Epithelial cell of esophagus (primary cell): ENCODE measurements at regions not wholly inside any gene's neighbourhood (a gene's known extent, or its start where the extent isn't known, plus 50 kb on each side); places are given as distances from the start of the nearest gene placed in this dataset.

Experiments used
- DNase-seq: peaks from one replicate; pipeline ENCODE4 v3.0.0; 2010; ENCODE audit warnings: low read depth
- H3K4me3 ChIP-seq: 2 replicates; pipeline ENCODE4 v1.5.1; 2011; ENCODE audit warnings: mild to moderate bottlenecking, low read length, control low read depth
- TF ChIP-seq, protein P1 (sequence below): IDR thresholded peaks from 2 replicates; pipeline ENCODE4 v1.5.1; 2011; ENCODE audit warnings: low read depth, mild to moderate bottlenecking, low read length, control low read depth, inconsistent platforms; ENCODE audit not compliant: insufficient read depth; ENCODE audit errors: missing control alignments

DNA sequence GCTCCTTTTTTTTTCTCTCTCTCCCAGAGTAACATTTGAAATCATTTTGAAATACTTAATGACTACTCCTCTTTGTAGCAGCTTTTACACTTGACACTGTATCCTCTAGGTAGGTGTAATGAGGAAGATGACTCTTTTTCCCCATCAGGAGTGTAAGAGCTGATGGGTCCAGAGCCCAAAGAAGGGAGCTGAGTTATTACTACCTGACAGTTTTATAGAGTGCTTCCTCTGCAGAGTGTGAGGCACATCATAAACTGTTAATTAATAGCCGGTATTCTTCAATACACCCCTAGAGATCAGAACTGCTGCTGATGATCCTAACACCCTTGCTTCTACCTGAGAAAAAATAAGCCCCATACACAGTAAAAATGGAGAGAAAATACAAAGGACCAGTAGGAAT is 279.8 kb upstream of the SEMA3A start:
- TF ChIP-seq, protein P1, sequence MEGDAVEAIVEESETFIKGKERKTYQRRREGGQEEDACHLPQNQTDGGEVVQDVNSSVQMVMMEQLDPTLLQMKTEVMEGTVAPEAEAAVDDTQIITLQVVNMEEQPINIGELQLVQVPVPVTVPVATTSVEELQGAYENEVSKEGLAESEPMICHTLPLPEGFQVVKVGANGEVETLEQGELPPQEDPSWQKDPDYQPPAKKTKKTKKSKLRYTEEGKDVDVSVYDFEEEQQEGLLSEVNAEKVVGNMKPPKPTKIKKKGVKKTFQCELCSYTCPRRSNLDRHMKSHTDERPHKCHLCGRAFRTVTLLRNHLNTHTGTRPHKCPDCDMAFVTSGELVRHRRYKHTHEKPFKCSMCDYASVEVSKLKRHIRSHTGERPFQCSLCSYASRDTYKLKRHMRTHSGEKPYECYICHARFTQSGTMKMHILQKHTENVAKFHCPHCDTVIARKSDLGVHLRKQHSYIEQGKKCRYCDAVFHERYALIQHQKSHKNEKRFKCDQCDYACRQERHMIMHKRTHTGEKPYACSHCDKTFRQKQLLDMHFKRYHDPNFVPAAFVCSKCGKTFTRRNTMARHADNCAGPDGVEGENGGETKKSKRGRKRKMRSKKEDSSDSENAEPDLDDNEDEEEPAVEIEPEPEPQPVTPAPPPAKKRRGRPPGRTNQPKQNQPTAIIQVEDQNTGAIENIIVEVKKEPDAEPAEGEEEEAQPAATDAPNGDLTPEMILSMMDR = no peak
- no peak overlapping the region for H3K4me3 ChIP-seq
- no peak for DNase-seq

DNA sequence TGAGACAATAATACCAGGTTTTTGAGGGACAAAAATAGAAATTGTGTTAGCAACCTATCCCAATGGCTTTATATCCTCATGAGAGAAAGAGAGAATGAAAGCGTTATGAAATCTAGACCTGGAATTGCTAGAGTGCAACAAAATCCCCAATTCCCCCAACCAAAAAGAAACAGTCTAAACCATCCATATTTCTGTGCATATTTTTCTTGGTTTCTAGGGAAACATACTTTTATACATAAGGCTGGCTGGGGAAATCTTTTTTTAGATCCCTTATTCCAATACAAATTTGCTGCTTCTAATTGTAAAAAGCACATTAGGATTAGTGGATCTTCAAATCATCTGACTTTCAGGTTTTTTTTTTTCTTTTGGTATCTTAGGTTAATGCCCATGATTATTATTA is 277.0 kb upstream of the SEMA3A start:
- TF ChIP-seq, protein P1 = no peak
- no peak for DNase-seq
- no peak overlapping the region for H3K4me3 ChIP-seq

DNA sequence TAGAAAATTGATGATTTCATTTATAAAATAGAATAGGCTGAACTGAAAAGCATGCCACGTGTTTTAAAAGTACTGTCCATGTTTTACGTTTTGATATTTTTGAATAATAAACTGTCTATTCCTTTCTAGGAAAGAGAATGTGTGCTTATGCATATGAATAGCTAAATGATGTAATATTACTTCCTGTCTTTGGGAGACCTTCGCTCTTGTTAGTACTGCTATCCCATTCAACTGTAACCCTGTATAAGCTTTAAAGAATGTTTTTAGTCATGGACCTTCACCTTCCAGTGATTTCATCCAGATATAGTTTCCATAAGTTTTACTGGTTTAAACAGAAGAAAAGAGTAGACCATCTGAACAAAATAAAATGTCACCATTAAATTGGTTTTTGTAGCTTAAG is 274.4 kb upstream of the SEMA3A start:
- DNase-seq = peak; percentile 19
- H3K4me3 ChIP-seq = no peak overlapping the region
- TF ChIP-seq, protein P1 = no peak

DNA sequence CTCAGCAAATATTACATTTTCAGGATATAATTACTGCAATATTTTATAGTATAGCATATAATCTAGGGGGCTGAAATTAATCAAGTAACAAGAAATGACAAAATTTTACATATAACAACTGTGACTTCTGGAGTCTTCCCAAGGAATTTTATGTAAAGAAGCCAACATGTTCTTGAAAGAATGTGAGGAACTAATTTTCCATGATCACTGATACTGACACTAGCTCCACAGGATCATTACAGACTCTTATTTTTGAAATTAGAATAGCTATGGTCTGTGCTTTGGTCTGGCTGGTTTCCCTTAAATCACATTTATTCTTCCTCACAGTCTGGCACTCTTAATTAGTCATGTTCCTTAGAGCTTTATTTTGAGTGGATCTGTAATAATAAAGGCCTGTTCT is 267.7 kb upstream of the SEMA3A start:
- TF ChIP-seq, protein P1 = no peak
- no peak overlapping the region for H3K4me3 ChIP-seq
- DNase-seq = no peak

DNA sequence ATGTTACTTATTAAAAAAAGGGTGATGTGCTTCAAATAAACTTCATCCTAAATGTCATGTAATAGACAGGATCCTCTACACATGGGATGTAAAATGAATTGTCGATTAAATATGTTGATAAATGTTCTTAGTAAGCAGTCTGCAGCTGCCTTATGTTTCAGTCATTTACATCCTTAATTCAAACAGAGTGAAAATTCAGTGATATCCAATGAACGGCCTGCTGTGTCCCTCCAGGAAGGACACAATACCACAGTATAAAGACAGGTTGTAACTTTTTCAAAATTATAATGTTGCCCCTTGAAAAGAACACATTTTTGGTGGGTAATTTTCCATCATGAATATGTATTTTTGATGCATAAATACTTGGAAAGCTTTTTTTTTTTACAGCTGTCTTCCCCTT is 266.5 kb upstream of the SEMA3A start:
- no peak for DNase-seq
- TF ChIP-seq, protein P1 = no peak

DNA sequence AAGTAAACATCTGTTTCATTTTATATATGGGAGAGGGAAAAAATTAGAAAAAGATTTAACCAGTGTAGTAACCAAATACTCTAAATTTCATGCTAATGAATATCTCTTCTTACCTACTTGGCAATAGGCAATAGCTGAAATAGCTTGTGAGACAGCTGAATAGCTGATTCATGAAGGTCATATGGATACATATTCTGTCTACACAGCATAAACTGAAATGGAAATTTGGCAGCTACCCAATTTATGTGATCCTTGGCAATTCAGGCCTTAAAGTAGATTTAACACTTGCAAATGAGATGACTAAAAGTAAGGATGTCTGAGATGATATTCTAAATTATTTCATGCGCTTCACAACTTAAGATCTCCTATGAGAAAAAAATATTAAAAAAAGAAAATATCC is 261.2 kb upstream of the SEMA3A start:
- TF ChIP-seq, protein P1 = no peak
- H3K4me3 ChIP-seq = no peak overlapping the region
- peak; percentile 58 for DNase-seq

More for the DNA sequence above, 266.5 kb upstream of the SEMA3A start:
- H3K4me3 ChIP-seq = no peak overlapping the region

DNA sequence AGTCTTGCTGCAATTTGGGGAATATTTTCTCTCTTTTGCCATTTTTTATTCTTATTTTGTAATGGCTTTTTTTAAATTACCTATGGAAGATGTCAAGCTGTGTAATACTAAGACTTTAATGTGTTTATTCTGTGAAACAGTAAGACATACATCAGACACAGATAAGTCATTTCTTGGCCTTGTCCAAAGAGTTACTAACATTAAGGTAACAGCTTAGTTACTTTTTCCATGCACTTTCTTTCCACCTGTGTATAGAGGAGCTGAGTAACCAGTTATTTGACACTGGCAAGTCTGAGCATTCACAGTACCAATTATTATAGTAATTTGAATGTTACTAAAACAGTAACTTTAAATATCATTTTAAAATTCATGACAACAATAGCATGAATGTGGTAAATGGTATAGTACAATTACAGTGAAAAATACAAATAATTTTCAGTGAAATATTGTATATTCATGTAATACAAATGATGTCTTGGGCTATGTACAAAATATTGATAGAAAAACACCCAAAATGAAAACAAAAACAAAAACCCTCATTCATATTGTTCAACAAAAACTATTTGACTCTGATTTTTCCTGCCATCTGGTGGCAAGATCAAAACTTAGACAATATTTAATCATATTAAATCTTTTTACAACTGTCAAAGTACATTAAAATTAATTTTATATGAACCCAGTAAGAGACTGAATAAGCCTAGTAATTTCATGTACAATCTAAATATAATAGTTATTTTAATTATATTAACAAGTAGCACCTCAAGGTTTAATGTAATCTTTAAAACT is 259.8 kb upstream of the SEMA3A start:
- TF ChIP-seq, protein P1 = no peak
- DNase-seq = no peak
- H3K4me3 ChIP-seq = no peak overlapping the region
